NCI-H2081 treated with DMSO at 0.1 percent for 48 hours (cell line): ENCODE measurements at regions not wholly inside any gene's neighbourhood (a gene's known extent, or its start where the extent isn't known, plus 50 kb on each side); places are given as distances from the start of the nearest gene placed in this dataset.

Experiments used
- DNase-seq: peaks from one replicate; lab custom pipeline; 2025; lab: John Stamatoyannopoulos, UW

GRCh38 chr16:51391798-51392511 is 240.9 kb upstream of the SALL1 start:
- no peak for DNase-seq

- DNase-seq, result no peak
These were observed 239.8 kb upstream of the SALL1 start for GRCh38 chr16:51390877-51391276.

DNA sequence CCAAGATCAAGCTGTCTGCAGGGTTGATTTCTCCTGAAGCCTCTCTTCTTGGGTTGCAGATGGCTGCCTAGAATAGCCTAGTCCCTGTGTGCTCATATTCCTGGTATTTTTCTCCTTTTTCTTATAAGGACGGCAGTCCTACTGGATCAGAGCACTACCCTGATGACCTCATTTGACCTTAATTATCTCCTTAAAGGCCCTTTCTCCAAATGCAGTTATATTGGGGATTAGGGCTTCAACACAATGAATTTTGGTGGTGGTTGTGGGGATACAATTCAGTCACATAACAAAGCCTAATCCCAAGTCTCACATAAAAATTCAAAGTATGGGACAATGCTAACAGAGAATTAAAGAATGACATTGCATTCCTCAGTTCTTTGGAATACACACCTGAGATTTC is 238.8 kb upstream of the SALL1 start:
- DNase-seq, result no peak

DNA sequence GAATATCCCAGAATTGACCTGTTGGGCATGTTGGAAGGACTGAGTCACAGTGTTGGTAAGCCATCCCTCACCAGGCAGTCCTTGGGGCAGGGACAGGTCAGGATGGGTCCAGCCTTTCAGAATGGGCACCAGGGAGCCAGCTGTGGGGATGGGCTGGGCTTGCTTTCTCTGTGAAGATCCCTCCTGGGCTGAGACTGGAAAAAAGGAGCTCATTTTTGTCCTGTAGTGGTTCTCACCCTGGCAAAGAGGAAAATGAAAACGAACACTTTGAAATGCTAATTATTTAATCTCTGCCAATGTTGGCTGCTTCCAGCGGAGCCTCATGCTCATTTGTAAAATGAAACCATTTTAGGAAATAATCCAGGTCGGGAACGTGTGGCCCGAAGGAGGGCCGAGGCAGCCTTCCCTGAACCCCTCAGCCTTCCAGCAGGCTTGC is 237.5 kb upstream of the SALL1 start:
- no peak for DNase-seq

DNA sequence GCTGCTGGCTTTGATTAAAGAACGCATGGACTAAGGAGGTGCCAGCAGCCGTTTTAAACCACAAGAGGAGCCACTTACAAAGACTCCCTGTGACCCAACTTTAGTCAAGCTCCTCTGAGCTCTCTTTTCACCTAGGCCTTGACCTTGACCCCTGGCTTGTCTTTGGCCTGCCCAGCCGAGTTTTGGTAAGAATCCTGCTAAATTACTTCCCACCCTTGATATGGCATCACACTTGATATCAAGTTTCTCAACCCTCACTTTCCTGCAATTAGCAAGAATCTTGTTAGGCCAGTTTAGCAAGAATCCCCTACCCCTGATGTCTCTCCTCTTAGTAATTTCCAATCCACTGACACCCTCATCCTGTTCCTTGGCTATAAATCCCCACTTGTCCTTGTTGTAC is 232.8 kb upstream of the SALL1 start:
- DNase-seq, result no peak

DNA sequence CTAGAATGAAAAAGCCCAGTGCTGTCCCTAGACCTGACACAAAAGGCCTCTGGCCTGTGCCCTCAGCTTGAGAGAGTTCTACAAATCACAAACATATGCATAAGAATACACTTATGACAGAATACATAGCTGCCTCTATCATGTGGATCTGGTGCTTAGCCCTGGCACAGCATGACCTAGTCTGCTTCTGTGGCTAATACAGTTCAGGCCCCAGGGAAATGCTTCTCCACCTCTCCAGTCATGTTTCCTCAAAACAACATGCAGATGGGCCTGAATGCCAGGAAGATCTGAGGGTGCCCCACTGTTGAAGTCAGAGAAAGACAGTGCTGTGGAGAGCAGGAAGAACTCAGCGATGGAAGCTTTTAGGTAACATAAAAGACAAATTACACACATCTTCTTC is 231.9 kb upstream of the SALL1 start:
- DNase-seq, result no peak

DNA sequence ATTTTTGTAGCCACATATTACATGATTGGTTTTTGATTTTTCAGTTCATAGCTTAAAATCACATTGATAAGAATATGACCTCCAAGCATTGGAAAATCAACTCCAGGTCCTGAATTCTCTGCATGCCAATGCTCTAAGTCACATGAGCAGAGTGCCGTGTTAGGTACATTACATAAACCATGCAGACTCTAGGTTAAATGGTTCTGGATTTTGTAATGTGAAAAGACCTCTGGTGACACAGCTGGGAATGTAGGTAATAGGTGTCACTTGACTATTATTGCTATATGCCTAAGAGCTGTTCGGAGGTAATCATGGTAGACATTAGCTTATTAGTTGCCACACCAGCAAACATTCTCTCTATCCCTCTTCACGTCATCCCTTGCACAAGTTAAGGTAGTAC is 231.1 kb upstream of the SALL1 start:
- DNase-seq, result no peak

DNA sequence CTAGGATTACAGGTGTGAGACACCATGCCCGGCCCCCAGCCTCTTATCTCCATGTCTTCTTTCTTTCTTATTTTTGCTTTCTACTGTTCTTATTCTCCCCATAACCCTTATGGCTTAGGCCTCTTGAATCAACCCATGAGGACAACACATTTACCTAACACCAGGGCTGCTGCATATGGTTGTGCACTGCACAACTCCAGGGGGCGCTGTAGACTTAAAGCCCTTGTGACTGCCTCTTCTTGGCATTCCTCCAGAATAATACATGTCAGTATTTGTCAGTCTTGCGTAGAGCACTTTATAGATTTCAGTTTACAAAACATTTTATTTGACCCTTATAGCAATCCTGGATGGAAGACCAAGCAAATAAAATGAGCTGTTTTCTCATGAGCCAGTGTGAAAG is 225.0 kb upstream of the SALL1 start:
- no peak for DNase-seq

GRCh38 chr16:51374790-51375189 is 223.7 kb upstream of the SALL1 start:
- DNase-seq, result no peak

DNA sequence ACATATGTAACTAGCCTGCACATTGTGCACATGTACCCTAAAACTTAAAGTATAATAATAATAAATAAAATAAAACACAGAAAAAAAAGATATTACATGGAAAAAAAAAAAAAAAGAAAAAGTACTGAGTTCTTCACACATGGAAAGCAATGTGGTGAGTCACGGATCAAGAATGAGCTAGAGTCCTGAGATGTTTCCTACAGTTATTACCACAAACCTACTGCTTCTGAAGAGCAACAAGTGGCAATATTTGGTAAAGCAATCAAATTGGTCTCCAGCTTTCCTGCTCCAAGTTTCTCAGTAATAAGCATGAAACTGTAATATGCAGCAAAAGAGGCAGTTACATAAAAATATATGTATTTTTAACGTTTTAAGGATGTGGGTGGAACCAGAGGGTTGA is 223.3 kb upstream of the SALL1 start:
- no peak for DNase-seq

DNA sequence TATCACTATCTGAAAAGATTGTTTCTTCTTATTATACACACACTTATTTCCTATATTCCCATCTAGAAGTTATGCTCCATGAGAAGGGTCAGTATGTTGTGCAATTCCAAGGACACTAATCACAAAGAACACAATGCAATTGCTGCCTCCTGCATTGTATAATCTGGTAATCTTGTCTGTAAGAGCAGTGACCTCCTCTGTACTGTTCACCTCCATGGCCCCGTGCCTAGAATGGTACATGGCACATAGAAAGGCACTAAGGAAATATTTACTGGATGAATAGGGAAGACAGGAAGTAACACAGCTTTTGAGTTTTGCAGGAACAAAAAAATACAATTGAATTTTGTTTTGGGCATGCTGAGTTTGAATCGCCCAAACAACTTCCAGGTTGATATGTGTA is 214.6 kb upstream of the SALL1 start:
- no peak for DNase-seq

- no peak for DNase-seq
These were observed 208.3 kb upstream of the SALL1 start for GRCh38 chr16:51359141-51359955.

- DNase-seq, result no peak
These were observed 206.8 kb upstream of the SALL1 start for GRCh38 chr16:51357839-51358238.

DNA sequence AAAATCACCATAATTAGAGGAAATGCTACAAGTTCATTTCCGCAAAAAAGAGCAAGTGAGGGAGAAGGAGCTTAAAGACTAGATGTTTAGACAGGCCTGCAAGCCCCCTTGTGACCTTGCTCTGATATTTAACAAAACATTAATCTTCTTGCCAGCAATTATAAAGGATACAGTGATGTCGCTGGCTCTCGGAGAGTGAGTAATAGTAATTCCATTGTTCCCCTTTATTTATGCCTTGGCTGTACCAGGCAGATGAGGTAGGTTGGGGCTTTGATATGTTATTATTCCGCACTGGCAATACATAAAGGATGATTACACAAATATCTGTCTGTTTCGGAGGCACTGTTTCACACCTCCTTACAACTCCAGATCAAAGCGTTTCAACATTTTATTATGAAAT is 204.8 kb upstream of the SALL1 start:
- DNase-seq, result no peak

DNA sequence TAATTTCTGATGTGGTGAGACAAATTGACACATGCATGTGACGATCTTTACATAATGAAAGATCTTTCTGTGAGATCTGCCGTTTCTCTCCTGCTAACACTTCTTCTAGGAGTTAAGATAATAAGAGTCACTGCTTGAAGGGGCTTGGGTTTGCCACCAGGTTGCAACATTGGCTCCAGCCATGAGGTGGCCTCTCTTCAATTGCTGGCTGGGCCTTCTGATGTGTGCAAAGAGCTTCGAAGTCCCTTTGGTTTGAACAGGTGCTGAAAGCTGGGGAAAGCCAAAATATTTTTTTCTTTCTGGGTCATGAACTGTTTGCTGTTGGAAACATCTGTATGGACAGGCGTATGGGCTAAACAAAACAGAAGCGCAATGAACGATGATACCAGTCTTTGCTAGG is 204.1 kb upstream of the SALL1 start:
- DNase-seq, result no peak

GRCh38 chr16:51353055-51353454 is 202.0 kb upstream of the SALL1 start:
- DNase-seq, result no peak

- DNase-seq, result no peak
These were observed 198.6 kb upstream of the SALL1 start for GRCh38 chr16:51349626-51350025.

DNA sequence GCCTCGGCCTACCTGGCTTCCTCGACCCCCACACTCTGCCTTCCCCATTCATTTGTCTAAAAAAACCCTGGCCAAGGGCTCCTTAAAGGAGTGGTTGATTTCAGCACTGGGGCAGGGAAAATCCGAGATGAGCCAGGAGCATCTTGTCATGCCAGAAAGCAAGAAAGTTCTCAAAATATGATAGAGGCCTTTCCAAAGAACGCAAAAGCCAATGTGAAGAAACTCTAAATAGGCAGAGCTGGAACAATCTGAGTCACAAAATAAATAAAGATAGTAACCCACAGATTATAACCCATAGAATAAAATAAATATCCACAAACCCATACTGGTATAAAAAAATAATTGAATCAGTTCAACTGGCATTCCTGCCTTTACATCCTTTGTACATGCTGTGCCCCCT is 192.3 kb upstream of the SALL1 start:
- no peak for DNase-seq

GRCh38 chr16:51341204-51341603 is 190.1 kb upstream of the SALL1 start:
- no peak for DNase-seq

DNA sequence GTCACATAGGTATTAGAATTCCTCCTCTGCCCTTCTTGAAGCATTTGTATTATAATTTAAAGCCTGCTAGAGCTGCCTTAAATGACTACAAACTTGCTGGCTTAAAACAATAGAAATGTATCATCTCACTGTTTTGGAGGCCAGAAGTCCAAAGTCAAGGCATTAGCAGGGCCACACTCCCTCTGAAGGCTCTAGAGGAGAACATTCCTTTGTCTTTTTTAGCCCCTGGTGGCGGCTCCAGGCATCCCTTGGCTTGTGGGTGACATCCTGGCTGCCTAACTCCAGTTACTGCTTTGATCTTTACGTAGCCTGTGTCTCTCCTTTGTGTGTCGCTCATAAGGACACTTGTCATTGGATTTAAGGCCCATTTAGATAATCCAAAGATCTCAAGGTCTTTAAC is 186.6 kb upstream of the SALL1 start:
- no peak for DNase-seq

GRCh38 chr16:51328733-51329132 is 177.7 kb upstream of the SALL1 start:
- no peak for DNase-seq

GRCh38 chr16:51327001-51327400 is 175.9 kb upstream of the SALL1 start:
- no peak for DNase-seq

- no peak for DNase-seq
These were observed 175.2 kb upstream of the SALL1 start for GRCh38 chr16:51326131-51326856.
